ENCODE measurements at regions not wholly inside any gene's neighbourhood (a gene's known extent, or its start where the extent isn't known, plus 50 kb on each side); places are given as distances from the start of the nearest gene placed in this dataset.

- no peak for DNase-seq
Observed at GRCh38 chr13:33372251-33372919, 86.8 kb upstream of the STARD13 start.

GRCh38 chr13:33373624-33374023 lies 88.1 kb upstream of the STARD13 start:
- DNase-seq: no peak

GRCh38 chr13:33375421-33375820 lies 89.9 kb upstream of the STARD13 start:
- no peak for DNase-seq

GRCh38 chr13:33376212-33376611 lies 90.7 kb upstream of the STARD13 start:
- DNase-seq: no peak

- DNase-seq: no peak
Observed at GRCh38 chr13:33377411-33377810, 91.9 kb upstream of the STARD13 start.

- DNase-seq: no peak
Observed at GRCh38 chr13:33377825-33378224, 92.3 kb upstream of the STARD13 start.

GRCh38 chr13:33379608-33380007 lies 94.1 kb upstream of the STARD13 start:
- no peak for DNase-seq

GRCh38 chr13:33380487-33381079 lies 95.0 kb upstream of the STARD13 start:
- DNase-seq: no peak

- no peak for DNase-seq
Observed at GRCh38 chr13:33381180-33381579, 95.6 kb upstream of the STARD13 start.

- DNase-seq: no peak
Observed at GRCh38 chr13:33381906-33382305, 96.4 kb upstream of the STARD13 start.

GRCh38 chr13:33383724-33384577 lies 98.4 kb upstream of the STARD13 start:
- no peak for DNase-seq

- DNase-seq: no peak
Observed at GRCh38 chr13:33388286-33388998, 102.9 kb upstream of the STARD13 start.

- DNase-seq: no peak
Observed at GRCh38 chr13:33392794-33393405, 107.3 kb upstream of the STARD13 start.

- no peak for DNase-seq
Observed at GRCh38 chr13:33394294-33394932, 108.9 kb upstream of the STARD13 start.

- no peak for DNase-seq
Observed at GRCh38 chr13:33401238-33401637, 115.7 kb upstream of the STARD13 start.

GRCh38 chr13:33402975-33403374 lies 117.4 kb upstream of the STARD13 start:
- no peak for DNase-seq

GRCh38 chr13:33403807-33404362 lies 118.3 kb upstream of the STARD13 start:
- no peak for DNase-seq

GRCh38 chr13:33405371-33405770 lies 119.8 kb upstream of the STARD13 start:
- no peak for DNase-seq

- no peak for DNase-seq
Observed at GRCh38 chr13:33409673-33410510, 124.3 kb upstream of the STARD13 start.

- no peak for DNase-seq
Observed at GRCh38 chr13:33410619-33411018, 125.1 kb upstream of the STARD13 start.
